PC-3 (cell line): ENCODE measurements at regions not wholly inside any gene's neighbourhood (a gene's known extent, or its start where the extent isn't known, plus 50 kb on each side); places are given as distances from the start of the nearest gene placed in this dataset.

Experiments used
- EZH2 ChIP-seq: fragments of 300-600 bp; sonication (generic); IDR thresholded peaks from one replicate; pipeline ENCODE4 v1.6.1; 2017; ENCODE audit warnings: antibody characterized with exemption, mild to moderate bottlenecking, low read length; ENCODE audit not compliant: unreplicated experiment
- EZH2phosphoT487 ChIP-seq: fragments of 300-600 bp; sonication (generic); IDR thresholded peaks from 2 replicates; pipeline ENCODE4 v1.6.1; 2018; ENCODE audit warnings: mild to moderate bottlenecking, antibody characterized with exemption, low read length, borderline replicate concordance
- TF ChIP-seq, protein P1 (sequence below): fragments of 300-600 bp; sonication (generic); conservative IDR thresholded peaks from 2 replicates; pipeline ENCODE4 v1.5.1; 2017; ENCODE audit warnings: antibody characterized with exemption, low read depth, mild to moderate bottlenecking, low read length

DNA sequence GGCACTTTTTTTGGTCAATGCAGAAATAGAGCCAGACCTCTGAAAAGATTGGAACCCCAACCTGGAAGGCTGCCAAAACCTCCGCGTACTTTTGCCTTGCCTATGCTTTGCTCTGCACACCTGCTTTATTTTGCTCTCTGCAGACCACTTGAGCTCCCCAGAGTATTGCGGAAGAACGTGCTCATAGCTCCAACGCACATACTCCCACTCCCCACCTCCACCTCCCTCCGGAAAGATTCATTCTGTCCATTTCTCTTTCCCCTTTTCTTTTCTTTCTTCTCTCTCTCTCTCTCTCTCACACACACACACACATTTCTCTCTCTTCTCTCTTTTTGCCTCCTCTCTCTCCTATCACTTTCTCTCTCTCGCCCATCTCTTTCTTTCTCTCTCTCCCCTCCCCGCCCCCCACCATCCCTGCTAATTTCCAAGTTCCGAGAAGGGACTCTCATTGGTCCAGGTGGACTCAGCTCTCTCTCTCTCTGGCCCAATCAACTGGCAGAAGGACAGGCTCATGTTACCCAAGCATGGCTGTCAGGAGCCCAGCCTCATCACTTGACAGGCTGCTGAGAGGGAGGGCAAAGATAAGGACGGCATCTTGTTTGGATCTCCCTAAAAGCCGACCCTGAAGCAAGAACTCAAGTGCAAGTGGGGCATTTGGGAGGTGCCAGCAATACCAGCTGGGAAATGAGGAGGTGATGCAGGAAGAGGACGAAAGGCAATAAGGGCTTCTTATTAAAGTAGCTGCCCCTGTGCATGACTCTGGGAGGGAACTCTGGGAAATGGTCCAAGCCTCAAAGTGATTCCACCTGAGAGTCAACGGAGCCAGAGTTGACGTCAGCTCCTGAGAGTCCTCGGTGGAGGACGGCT, 246.1 kb downstream of the LY86 start:
- TF ChIP-seq, protein P1, sequence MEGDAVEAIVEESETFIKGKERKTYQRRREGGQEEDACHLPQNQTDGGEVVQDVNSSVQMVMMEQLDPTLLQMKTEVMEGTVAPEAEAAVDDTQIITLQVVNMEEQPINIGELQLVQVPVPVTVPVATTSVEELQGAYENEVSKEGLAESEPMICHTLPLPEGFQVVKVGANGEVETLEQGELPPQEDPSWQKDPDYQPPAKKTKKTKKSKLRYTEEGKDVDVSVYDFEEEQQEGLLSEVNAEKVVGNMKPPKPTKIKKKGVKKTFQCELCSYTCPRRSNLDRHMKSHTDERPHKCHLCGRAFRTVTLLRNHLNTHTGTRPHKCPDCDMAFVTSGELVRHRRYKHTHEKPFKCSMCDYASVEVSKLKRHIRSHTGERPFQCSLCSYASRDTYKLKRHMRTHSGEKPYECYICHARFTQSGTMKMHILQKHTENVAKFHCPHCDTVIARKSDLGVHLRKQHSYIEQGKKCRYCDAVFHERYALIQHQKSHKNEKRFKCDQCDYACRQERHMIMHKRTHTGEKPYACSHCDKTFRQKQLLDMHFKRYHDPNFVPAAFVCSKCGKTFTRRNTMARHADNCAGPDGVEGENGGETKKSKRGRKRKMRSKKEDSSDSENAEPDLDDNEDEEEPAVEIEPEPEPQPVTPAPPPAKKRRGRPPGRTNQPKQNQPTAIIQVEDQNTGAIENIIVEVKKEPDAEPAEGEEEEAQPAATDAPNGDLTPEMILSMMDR = no peak
- TF ChIP-seq EZH2 (no peak), EZH2phosphoT487 (no peak)
